HCT116 (cell line): ENCODE measurements at regions not wholly inside any gene's neighbourhood (a gene's known extent, or its start where the extent isn't known, plus 50 kb on each side); places are given as distances from the start of the nearest gene placed in this dataset.

Experiments used
- ATAC-seq: fragments of 200-7000 bp; cut with Tn5 transposase; 2 replicates; pipeline ENCODE4 v1.9.1; 2020; ENCODE audit warnings: mild to moderate bottlenecking, moderate library complexity
- BruUV-seq: library from RNA; stranded (reverse); fragments of 400-500 nt; replicated peaks from 2 replicates; lab custom pipeline; 2021; lab: Mats Ljungman, UMichigan
- CTCF ChIA-PET: fragments of 300-600 bp; sonication (Branson Sonifier 250); formaldehyde crosslinking; loops from one replicate; lab custom pipeline; 2021; ENCODE audit warnings: antibody characterized with exemption; lab: Charles Lee
- POLR2A ChIA-PET: fragments of 300-600, 350-600 bp; sonication (Branson Sonifier 250); formaldehyde crosslinking; loops from one replicate; lab custom pipeline; 2021; ENCODE audit warnings: antibody characterized with exemption; lab: Charles Lee
- RAD21 ChIA-PET, 2 experiments: fragments of 300-600 bp; sonication (Branson Sonifier 250); formaldehyde crosslinking; loops; one replicate each; lab custom pipeline; 2023; ENCODE audit warnings: low total read pairs in 2 of 2; ENCODE audit not compliant: uncharacterized antibody in 2 of 2, unreplicated experiment in 2 of 2, low non-redundant PET in 1 of 2; lab: Charles Lee
- DNase-seq: peaks from one replicate; pipeline ENCODE4 v3.0.0-alpha.2; 2010; ENCODE audit warnings: low read depth, low spot score
- H2AFZ ChIP-seq: fragments of 200-600 bp; shearing (Covaris generic), sonication (generic); 2 replicates; pipeline ENCODE4 v1.6.1; 2017; ENCODE audit warnings: low read depth, mixed run types, mixed read lengths, antibody characterized with exemption, low read length; ENCODE audit not compliant: poor library complexity, severe bottlenecking
- H3K27ac ChIP-seq: 2 replicates; pipeline ENCODE4 v1.5.1; 2012; ENCODE audit warnings: low read depth, low read length
- H3K27me3 ChIP-seq: fragments of 200-600 bp; sonication (generic); 2 replicates; pipeline ENCODE4 v1.6.1; 2016; ENCODE audit warnings: mixed run types, low read length, mixed read lengths; ENCODE audit not compliant: insufficient read depth
- H3K36me3 ChIP-seq, 2 experiments: fragments of 200-500 bp in 1 of 2; fragments of 200-600 bp in 1 of 2; sonication (Bioruptor generic) in 1 of 2; sonication (generic) in 1 of 2; 2 replicates each; pipeline versions ENCODE4 v1.5.1 to v1.6.1; 2014 to 2016; ENCODE audit warnings: low read length in 2 of 2, inconsistent platforms in 1 of 2, mixed read lengths in 1 of 2, mixed run types in 1 of 2; ENCODE audit not compliant: insufficient read depth in 2 of 2, control insufficient read depth in 1 of 2
- H3K4me1 ChIP-seq, 2 experiments: fragments of 200-600 bp in 1 of 2; sonication (generic) in 1 of 2; 2 replicates each; pipeline versions ENCODE4 v1.5.1 to v1.6.1; 2012 to 2017; ENCODE audit warnings: low read length in 2 of 2, inconsistent platforms in 1 of 2, mild to moderate bottlenecking in 1 of 2, mixed read lengths in 1 of 2, mixed run types in 1 of 2, moderate library complexity in 1 of 2; ENCODE audit not compliant: insufficient read depth in 2 of 2, control insufficient read depth in 1 of 2
- H3K4me2 ChIP-seq: fragments of 200-600 bp; sonication (generic); 2 replicates; pipeline ENCODE4 v1.6.1; 2017; ENCODE audit warnings: mixed run types, low read length, mixed read lengths
- H3K4me3 ChIP-seq, 2 experiments: fragments of 200-600 bp in 1 of 2; sonication (generic) in 1 of 2; replicated peaks in 1 of 2; 2 replicates each; pipeline ENCODE4 v1.5.1; 2011 to 2016; ENCODE audit warnings: low read length in 2 of 2, control low read depth in 1 of 2, low read depth in 1 of 2, mild to moderate bottlenecking in 1 of 2, mixed read lengths in 1 of 2, mixed run types in 1 of 2
- H3K79me2 ChIP-seq: fragments of 200-600 bp; sonication (generic); 2 replicates; pipeline ENCODE4 v1.6.1; 2017; ENCODE audit warnings: mild to moderate bottlenecking, mixed run types, low read length, moderate library complexity, mixed read lengths; ENCODE audit not compliant: insufficient read depth
- H3K9ac ChIP-seq: fragments of 200-600 bp; sonication (generic); 2 replicates; pipeline ENCODE4 v1.6.1; 2016; ENCODE audit warnings: low read length, mixed read lengths
- H3K9me2 ChIP-seq: fragments of 200-600 bp; sonication (generic), shearing (Covaris generic); 2 replicates; pipeline ENCODE4 v1.6.1; 2017; ENCODE audit warnings: mixed run types, mild to moderate bottlenecking, moderate library complexity; ENCODE audit not compliant: insufficient read depth
- H3K9me3 ChIP-seq, 2 experiments: fragments of 200-500 bp in 1 of 2; fragments of 200-600 bp in 1 of 2; sonication (Bioruptor generic) in 1 of 2; sonication (generic) in 1 of 2; 2 replicates each; pipeline ENCODE4 v1.6.1; 2014 to 2017; ENCODE audit warnings: low read length in 2 of 2, mixed read lengths in 2 of 2, inconsistent platforms in 1 of 2, low read depth in 1 of 2, mild to moderate bottlenecking in 1 of 2, mixed run types in 1 of 2, moderate library complexity in 1 of 2; ENCODE audit not compliant: control insufficient read depth in 1 of 2, insufficient read depth in 1 of 2
- H4K20me1 ChIP-seq: fragments of 200-600 bp; sonication (generic), shearing (Covaris generic); 2 replicates; pipeline ENCODE4 v1.6.1; 2017; ENCODE audit warnings: mixed run types, mild to moderate bottlenecking, moderate library complexity; ENCODE audit not compliant: insufficient read depth
- CBX3 ChIP-seq: IDR thresholded peaks from 2 replicates; pipeline ENCODE4 v1.6.1; 2012; ENCODE audit warnings: low read depth
- EGR1 ChIP-seq: IDR thresholded peaks from 2 replicates; pipeline ENCODE4 v1.6.1; 2012; ENCODE audit warnings: low read depth
- ELF1 ChIP-seq: IDR thresholded peaks from 2 replicates; pipeline ENCODE4 v1.6.1; 2012; ENCODE audit warnings: low read depth, borderline replicate concordance
- EZH2 ChIP-seq: fragments of 200-600 bp; sonication (generic); IDR thresholded peaks from 2 replicates; pipeline ENCODE4 v1.6.1; 2017; ENCODE audit warnings: antibody characterized with exemption, mixed run types
- JUND ChIP-seq: IDR thresholded peaks from 2 replicates; pipeline ENCODE4 v1.6.1; 2012
- MAX ChIP-seq: IDR thresholded peaks from 2 replicates; pipeline ENCODE4 v1.6.1; 2012
- POLR2A ChIP-seq: IDR thresholded peaks from 2 replicates; pipeline ENCODE4 v1.7.0; 2011; ENCODE audit warnings: borderline replicate concordance; ENCODE audit not compliant: insufficient read depth, insufficient read length; ENCODE audit errors: extremely low read depth
- POLR2AphosphoS5 ChIP-seq: IDR thresholded peaks from 2 replicates; pipeline ENCODE4 v1.6.1; 2011; ENCODE audit warnings: mild to moderate bottlenecking, low read depth, low read length, moderate library complexity
- RAD21 ChIP-seq: IDR thresholded peaks from 2 replicates; pipeline ENCODE4 v1.6.1; 2012; ENCODE audit warnings: low read depth, mild to moderate bottlenecking
- SIN3A ChIP-seq: IDR thresholded peaks from 2 replicates; pipeline ENCODE4 v1.6.1; 2012; ENCODE audit warnings: low read depth
- SRF ChIP-seq: IDR thresholded peaks from 2 replicates; pipeline ENCODE4 v1.6.1; 2012; ENCODE audit warnings: low read depth
- YY1 ChIP-seq: IDR thresholded peaks from 2 replicates; pipeline ENCODE4 v1.6.1; 2011; ENCODE audit warnings: low read length, low read depth, moderate library complexity, mild to moderate bottlenecking; ENCODE audit not compliant: insufficient replicate concordance; ENCODE audit errors: extremely low read depth
- ZNF274 ChIP-seq: fragments of 200-500 bp; sonication (Bioruptor generic); IDR thresholded peaks from 2 replicates; pipeline ENCODE4 v1.6.1; 2014; ENCODE audit warnings: mild to moderate bottlenecking, low read depth, low read length, inconsistent platforms
- intact Hi-C: fragments of 100-400 bp; cut with micrococcal nuclease; formaldehyde crosslinking; loops from 2 replicates; pipeline ENCODE4 v1.10.0; 2022
- TF ChIP-seq, protein P1 (sequence below): IDR thresholded peaks from 2 replicates; pipeline ENCODE4 v1.6.1; 2012; ENCODE audit warnings: low read depth
- TF ChIP-seq, protein P2 (sequence below), 3 experiments: fragments of 200-600 bp in 1 of 3; sonication (generic) in 1 of 3; IDR thresholded peaks in 2 of 3; conservative IDR thresholded peaks in 1 of 3; 2 replicates each; pipeline ENCODE4 v1.5.1; 2012 to 2017; ENCODE audit warnings: low read depth in 2 of 3, low read length in 2 of 3, antibody characterized with exemption in 1 of 3, borderline replicate concordance in 1 of 3, control low read depth in 1 of 3, mild to moderate bottlenecking in 1 of 3, mixed read lengths in 1 of 3, mixed run types in 1 of 3, moderate library complexity in 1 of 3; ENCODE audit not compliant: insufficient read depth in 1 of 3

DNA sequence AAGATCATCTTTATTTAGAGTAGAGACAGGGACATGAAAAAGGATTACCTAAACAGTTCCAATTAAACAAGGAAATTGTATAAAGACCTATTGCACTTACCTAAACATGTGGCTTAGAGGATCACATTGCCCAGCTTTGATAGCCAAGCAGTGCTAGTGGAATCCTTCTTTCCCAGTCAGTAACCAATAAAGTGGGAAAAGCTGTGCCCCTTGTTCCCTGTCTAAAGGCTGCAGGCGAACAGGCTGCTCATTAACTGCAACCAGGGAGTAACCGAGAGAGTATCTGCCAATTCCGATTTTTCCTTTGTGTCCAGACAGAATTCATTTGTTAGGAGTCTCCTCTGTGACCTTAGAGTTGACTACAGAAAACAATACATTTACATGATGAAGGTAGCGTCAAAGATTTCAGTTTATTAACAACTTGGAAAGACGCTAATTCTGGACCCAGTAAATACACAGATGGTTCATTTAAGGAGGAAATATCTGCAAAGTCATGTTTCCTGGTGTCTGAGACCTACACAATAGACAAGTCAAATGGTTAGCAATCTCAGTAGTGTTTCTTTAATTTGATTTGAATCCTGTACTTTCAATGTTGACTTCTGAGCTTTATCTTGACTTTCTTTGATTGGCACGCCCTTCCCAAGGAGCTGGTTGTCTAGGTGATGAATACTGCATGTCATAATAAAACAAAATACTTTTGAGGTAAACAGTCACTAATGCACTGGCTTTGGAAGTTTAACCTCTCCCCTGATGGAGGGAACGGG, 57.3 kb upstream of the MET start:
- no peak for DNase-seq

More for the DNA sequence above, 57.3 kb upstream of the MET start:
- no peak for ATAC-seq
- H3K9me3 ChIP-seq = no peaks in the 10 kb centered on the region
- H3K4me3 ChIP-seq = no peak overlapping the region
- H3K4me1 ChIP-seq = peaks cover 0 to 15% of the 10 kb centered on the region in 2 experiments; a peak in 2 of 4 replicates
- H3K36me3 ChIP-seq = no peaks in the 10 kb centered on the region
- H3K79me2 ChIP-seq = no peaks in the 10 kb centered on the region
- CTCF ChIA-PET = no interaction called here
- H3K9me2 ChIP-seq = no peaks in the 10 kb centered on the region
- H3K27ac ChIP-seq = no peak overlapping the region
- H3K9ac ChIP-seq = no peak overlapping the region
- BruUV-seq = no TSS peak
- no peak for TF ChIP-seq EZH2
- TF ChIP-seq POLR2AphosphoS5 = no peak
- TF ChIP-seq SRF = no peak
- TF ChIP-seq, protein P1, sequence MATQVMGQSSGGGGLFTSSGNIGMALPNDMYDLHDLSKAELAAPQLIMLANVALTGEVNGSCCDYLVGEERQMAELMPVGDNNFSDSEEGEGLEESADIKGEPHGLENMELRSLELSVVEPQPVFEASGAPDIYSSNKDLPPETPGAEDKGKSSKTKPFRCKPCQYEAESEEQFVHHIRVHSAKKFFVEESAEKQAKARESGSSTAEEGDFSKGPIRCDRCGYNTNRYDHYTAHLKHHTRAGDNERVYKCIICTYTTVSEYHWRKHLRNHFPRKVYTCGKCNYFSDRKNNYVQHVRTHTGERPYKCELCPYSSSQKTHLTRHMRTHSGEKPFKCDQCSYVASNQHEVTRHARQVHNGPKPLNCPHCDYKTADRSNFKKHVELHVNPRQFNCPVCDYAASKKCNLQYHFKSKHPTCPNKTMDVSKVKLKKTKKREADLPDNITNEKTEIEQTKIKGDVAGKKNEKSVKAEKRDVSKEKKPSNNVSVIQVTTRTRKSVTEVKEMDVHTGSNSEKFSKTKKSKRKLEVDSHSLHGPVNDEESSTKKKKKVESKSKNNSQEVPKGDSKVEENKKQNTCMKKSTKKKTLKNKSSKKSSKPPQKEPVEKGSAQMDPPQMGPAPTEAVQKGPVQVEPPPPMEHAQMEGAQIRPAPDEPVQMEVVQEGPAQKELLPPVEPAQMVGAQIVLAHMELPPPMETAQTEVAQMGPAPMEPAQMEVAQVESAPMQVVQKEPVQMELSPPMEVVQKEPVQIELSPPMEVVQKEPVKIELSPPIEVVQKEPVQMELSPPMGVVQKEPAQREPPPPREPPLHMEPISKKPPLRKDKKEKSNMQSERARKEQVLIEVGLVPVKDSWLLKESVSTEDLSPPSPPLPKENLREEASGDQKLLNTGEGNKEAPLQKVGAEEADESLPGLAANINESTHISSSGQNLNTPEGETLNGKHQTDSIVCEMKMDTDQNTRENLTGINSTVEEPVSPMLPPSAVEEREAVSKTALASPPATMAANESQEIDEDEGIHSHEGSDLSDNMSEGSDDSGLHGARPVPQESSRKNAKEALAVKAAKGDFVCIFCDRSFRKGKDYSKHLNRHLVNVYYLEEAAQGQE = no peak
- no peak for TF ChIP-seq JUND
- no peak for TF ChIP-seq EGR1
- TF ChIP-seq CBX3 = no peak
- no peak for TF ChIP-seq POLR2A
- TF ChIP-seq RAD21 = no peak
- no peak for TF ChIP-seq SIN3A
- TF ChIP-seq, protein P2, sequence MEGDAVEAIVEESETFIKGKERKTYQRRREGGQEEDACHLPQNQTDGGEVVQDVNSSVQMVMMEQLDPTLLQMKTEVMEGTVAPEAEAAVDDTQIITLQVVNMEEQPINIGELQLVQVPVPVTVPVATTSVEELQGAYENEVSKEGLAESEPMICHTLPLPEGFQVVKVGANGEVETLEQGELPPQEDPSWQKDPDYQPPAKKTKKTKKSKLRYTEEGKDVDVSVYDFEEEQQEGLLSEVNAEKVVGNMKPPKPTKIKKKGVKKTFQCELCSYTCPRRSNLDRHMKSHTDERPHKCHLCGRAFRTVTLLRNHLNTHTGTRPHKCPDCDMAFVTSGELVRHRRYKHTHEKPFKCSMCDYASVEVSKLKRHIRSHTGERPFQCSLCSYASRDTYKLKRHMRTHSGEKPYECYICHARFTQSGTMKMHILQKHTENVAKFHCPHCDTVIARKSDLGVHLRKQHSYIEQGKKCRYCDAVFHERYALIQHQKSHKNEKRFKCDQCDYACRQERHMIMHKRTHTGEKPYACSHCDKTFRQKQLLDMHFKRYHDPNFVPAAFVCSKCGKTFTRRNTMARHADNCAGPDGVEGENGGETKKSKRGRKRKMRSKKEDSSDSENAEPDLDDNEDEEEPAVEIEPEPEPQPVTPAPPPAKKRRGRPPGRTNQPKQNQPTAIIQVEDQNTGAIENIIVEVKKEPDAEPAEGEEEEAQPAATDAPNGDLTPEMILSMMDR (IDR thresholded peaks at IDR 0.05 in 2 of 3, conservative IDR thresholded peaks at IDR 0.05 in 1 of 3; ENCODE audit: borderline replicate concordance in 1 of 3, insufficient read depth in 1 of 3, low read depth in 2 of 3, low read length in 2 of 3) = no peak
- TF ChIP-seq YY1 = no peak
- no peak for TF ChIP-seq ZNF274
- TF ChIP-seq MAX = no peak
- no peak for TF ChIP-seq ELF1
- intact Hi-C loops = no loop called here
- H3K27me3 ChIP-seq = no peaks in the 10 kb centered on the region
- POLR2A ChIA-PET = no interaction called here
- no peaks in the 10 kb centered on the region for H4K20me1 ChIP-seq
- RAD21 ChIA-PET = no interaction called here
- H3K4me2 ChIP-seq = no peak overlapping the region
- no peak overlapping the region for H2AFZ ChIP-seq
